ENCODE measurements at regions not wholly inside any gene's neighbourhood (a gene's known extent, or its start where the extent isn't known, plus 50 kb on each side); places are given as distances from the start of the nearest gene placed in this dataset.

DNA sequence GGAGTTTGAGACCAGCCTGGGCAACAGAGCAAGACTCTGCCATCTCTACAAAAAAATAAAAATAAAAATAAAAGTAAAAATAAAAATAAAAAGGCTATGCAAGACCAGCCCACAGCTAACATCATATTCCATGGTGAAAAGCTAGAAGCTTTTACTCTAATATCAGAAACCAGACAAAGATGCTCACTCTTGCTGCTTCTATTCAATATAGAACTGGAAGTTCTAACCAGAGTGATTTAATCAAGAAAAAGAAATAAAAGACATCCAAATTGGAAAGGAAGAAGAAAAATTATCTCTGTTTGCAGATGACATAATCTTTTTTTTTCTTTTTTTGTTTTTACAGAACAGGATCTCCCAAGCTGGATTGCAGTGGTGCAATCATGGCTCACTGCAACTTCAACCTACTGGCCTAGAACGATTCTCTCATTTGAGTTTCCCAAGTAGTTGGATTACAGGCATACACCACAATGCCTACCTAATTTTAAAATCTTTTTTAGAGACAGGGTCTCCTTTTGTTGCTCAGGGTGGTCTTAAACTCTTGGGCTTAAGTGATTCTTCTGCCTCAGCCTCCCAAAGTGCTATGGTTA, 100.7 kb upstream of the JAG1 start (continued):
- TF ChIP-seq, protein P1, sequence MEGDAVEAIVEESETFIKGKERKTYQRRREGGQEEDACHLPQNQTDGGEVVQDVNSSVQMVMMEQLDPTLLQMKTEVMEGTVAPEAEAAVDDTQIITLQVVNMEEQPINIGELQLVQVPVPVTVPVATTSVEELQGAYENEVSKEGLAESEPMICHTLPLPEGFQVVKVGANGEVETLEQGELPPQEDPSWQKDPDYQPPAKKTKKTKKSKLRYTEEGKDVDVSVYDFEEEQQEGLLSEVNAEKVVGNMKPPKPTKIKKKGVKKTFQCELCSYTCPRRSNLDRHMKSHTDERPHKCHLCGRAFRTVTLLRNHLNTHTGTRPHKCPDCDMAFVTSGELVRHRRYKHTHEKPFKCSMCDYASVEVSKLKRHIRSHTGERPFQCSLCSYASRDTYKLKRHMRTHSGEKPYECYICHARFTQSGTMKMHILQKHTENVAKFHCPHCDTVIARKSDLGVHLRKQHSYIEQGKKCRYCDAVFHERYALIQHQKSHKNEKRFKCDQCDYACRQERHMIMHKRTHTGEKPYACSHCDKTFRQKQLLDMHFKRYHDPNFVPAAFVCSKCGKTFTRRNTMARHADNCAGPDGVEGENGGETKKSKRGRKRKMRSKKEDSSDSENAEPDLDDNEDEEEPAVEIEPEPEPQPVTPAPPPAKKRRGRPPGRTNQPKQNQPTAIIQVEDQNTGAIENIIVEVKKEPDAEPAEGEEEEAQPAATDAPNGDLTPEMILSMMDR (conservative IDR thresholded peaks at IDR 0.05; ENCODE audit: low read depth in 2 of 2): no peak
- TF ChIP-seq ZNF331 (CRISPR knock-in tag; IDR thresholded peaks at IDR 0.05; ENCODE audit: low read depth) (no peak), STAT1 (IDR thresholded peaks at IDR 0.05; ENCODE audit: unreplicated experiment) (no peak), NANOG (IDR thresholded peaks at IDR 0.05; ENCODE audit: borderline replicate concordance) (no peak), POLR2AphosphoS5 (IDR thresholded peaks at IDR 0.05; ENCODE audit: low read depth) (no peak)

DNA sequence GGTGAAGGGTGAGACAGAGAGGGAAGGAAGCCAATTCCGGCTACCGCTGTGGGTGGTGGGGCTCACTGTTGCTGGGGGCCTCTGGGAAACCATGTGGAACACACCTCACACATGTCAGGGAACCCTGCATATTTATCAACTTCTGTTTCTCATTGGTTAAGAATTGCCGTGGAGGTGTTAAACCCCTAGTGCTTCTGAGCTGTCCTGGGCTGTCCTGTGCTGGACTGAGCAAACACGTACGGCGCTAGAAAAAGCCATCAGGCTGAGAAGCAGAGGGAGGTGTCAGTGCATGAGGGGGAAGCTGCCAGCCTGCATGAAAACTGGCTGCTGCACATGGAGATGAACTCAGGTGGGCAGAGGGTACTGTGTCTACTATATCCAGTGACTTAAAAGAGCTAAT, 103.9 kb upstream of the JAG1 start:
- Histone ChIP-seq H3F3A (replicated peaks; ENCODE audit: low read depth) (no peaks in the 10 kb centered on the region), H3K27me3 (ENCODE audit: insufficient read depth) (no peaks in the 10 kb centered on the region), H4K20me1 (replicated peaks; ENCODE audit: insufficient read depth) (no peaks in the 10 kb centered on the region), H2AFZ (peak overlapping the region; percentile 73; the same call in 1 of the 2 replicates), H3K36me3 (ENCODE audit: insufficient read depth) (no peaks in the 10 kb centered on the region), H3K79me2 (replicated peaks; ENCODE audit: insufficient read depth) (no peaks in the 10 kb centered on the region), H3K9me2 (ENCODE audit: insufficient read depth) (peaks cover 9% of the 10 kb centered on the region), H3K4me1 (ENCODE audit: insufficient read depth) (peaks cover 23% of the 10 kb centered on the region), H3K4me3 (no peak overlapping the region), H3K4me2 (no peak overlapping the region), H3K27ac (ENCODE audit: low read depth) (no peak overlapping the region)
- Mint-ChIP-seq H3K36me3 (ENCODE audit: low read depth) (no peaks in the 10 kb centered on the region), H3K4me1 (peaks cover 22% of the 10 kb centered on the region), H3K4me3 (no peak overlapping the region), H3K27ac (no peak overlapping the region), H3K27me3 (ENCODE audit: insufficient read depth, low read depth, poor library complexity) (peaks cover 4% of the 10 kb centered on the region), H3K9me3 (no peaks in the 10 kb centered on the region)
- ATAC-seq (no peak), DNase-seq (ENCODE audit: low spot score) (no peak)
- TF ChIP-seq POLR2AphosphoS5 (IDR thresholded peaks at IDR 0.05; ENCODE audit: low read depth): no peak
- no peak for TF ChIP-seq ETS1 (IDR thresholded peaks at IDR 0.05)
- TF ChIP-seq EZH2phosphoT487 (IDR thresholded peaks at IDR 0.05; ENCODE audit: unreplicated experiment): no peak
- no peak for TF ChIP-seq JUNB (IDR thresholded peaks at IDR 0.05; ENCODE audit: unreplicated experiment)
- TF ChIP-seq NANOG (IDR thresholded peaks at IDR 0.05; ENCODE audit: borderline replicate concordance): no peak
- no peak for TF ChIP-seq CREB1 (CRISPR knock-in tag; IDR thresholded peaks at IDR 0.05; ENCODE audit: low read depth)
- TF ChIP-seq ZNF114 (CRISPR knock-in tag; IDR thresholded peaks at IDR 0.05): no peak
- no peak for TF ChIP-seq EZH2 (IDR thresholded peaks at IDR 0.05; ENCODE audit: low read depth, unreplicated experiment)
- no peak for TF ChIP-seq ZNF331 (CRISPR knock-in tag; IDR thresholded peaks at IDR 0.05; ENCODE audit: low read depth)
- no peak for TF ChIP-seq ZNF462 (CRISPR knock-in tag; IDR thresholded peaks at IDR 0.05)
- no peak for TF ChIP-seq STAT1 (IDR thresholded peaks at IDR 0.05; ENCODE audit: unreplicated experiment)
- no peak for TF ChIP-seq REST (IDR thresholded peaks at IDR 0.05; ENCODE audit: unreplicated experiment)

All from GM23338 (cell line).